GM21737 (cell line): ENCODE measurements at regions not wholly inside any gene's neighbourhood (a gene's known extent, or its start where the extent isn't known, plus 50 kb on each side); places are given as distances from the start of the nearest gene placed in this dataset.
"Not testable (repeated sequence)": the region's sequence is repeated elsewhere in the genome, so short reads cannot be mapped to it uniquely, and the experiment has no call there.

Experiments used
- ATAC-seq: cut with Tn5 transposase; IDR thresholded peaks from one replicate; pipeline ENCODE4 v1.9.1; 2021; ENCODE audit warnings: mild to moderate bottlenecking, moderate library complexity; ENCODE audit not compliant: unreplicated experiment

- not testable (repeated sequence) for ATAC-seq
These were observed 1800.9 kb downstream of the OLFM4 start for GRCh38 chr13:54829391-54830068.

- no peak for ATAC-seq
These were observed 1807.7 kb downstream of the OLFM4 start for GRCh38 chr13:54836273-54836672.

- ATAC-seq, result no peak
These were observed 1813.1 kb downstream of the OLFM4 start for GRCh38 chr13:54841682-54842081.

- ATAC-seq, result no peak
These were observed 1816.8 kb downstream of the OLFM4 start for GRCh38 chr13:54845351-54845965.

- no peak for ATAC-seq
These were observed 1824.2 kb downstream of the OLFM4 start for GRCh38 chr13:54852831-54853230.

GRCh38 chr13:54859827-54860226 is 1831.2 kb downstream of the OLFM4 start:
- no peak for ATAC-seq

GRCh38 chr13:54875111-54875510 is 1846.5 kb downstream of the OLFM4 start:
- no peak for ATAC-seq

GRCh38 chr13:54879036-54879435 is 1850.4 kb downstream of the OLFM4 start:
- ATAC-seq, result no peak

- no peak for ATAC-seq
These were observed 1856.1 kb downstream of the OLFM4 start for GRCh38 chr13:54884682-54885081.

GRCh38 chr13:54890976-54891375 is 1862.4 kb downstream of the OLFM4 start:
- no peak for ATAC-seq

GRCh38 chr13:54901316-54901715 is 1872.7 kb downstream of the OLFM4 start:
- ATAC-seq, result no peak

- no peak for ATAC-seq
These were observed 1883.8 kb downstream of the OLFM4 start for GRCh38 chr13:54912367-54912766.

- no peak for ATAC-seq
These were observed 1885.1 kb downstream of the OLFM4 start for GRCh38 chr13:54913668-54914067.

GRCh38 chr13:54927538-54927937 is 1898.9 kb downstream of the OLFM4 start:
- no peak for ATAC-seq

GRCh38 chr13:54928071-54928470 is 1899.5 kb downstream of the OLFM4 start:
- no peak for ATAC-seq

GRCh38 chr13:54934121-54934520 is 1905.5 kb downstream of the OLFM4 start:
- ATAC-seq, result no peak

GRCh38 chr13:54945973-54946372 is 1917.4 kb downstream of the OLFM4 start:
- ATAC-seq, result no peak

GRCh38 chr13:54949735-54950134 is 1921.1 kb downstream of the OLFM4 start:
- ATAC-seq, result no peak

GRCh38 chr13:54950546-54950945 is 1921.9 kb downstream of the OLFM4 start:
- no peak for ATAC-seq

- ATAC-seq, result no peak
These were observed 1925.2 kb downstream of the OLFM4 start for GRCh38 chr13:54953786-54954185.

- ATAC-seq, result no peak
These were observed 1930.2 kb downstream of the OLFM4 start for GRCh38 chr13:54958781-54959180.

- ATAC-seq, result no peak
These were observed 1937.3 kb downstream of the OLFM4 start for GRCh38 chr13:54965881-54966280.

- ATAC-seq, result no peak
These were observed 1944.2 kb downstream of the OLFM4 start for GRCh38 chr13:54972838-54973237.
